Parathyroid adenoma (tissue), 2 donors: ENCODE measurements at regions not wholly inside any gene's neighbourhood (a gene's known extent, or its start where the extent isn't known, plus 50 kb on each side); places are given as distances from the start of the nearest gene placed in this dataset.

Experiments used
- H2AFZ ChIP-seq: fragments of 300-600 bp; sonication (generic); one replicate; pipeline ENCODE4 v1.7.0; 2017; ENCODE audit warnings: antibody characterized with exemption, mild to moderate bottlenecking
- H3K27ac ChIP-seq: fragments of 300-600 bp; sonication (generic); one replicate; pipeline ENCODE4 v1.7.0; 2017
- H3K27me3 ChIP-seq: fragments of 300-600 bp; sonication (generic); one replicate; pipeline ENCODE4 v1.7.0; 2017; ENCODE audit warnings: low read length; ENCODE audit not compliant: control insufficient read depth, insufficient read depth
- H3K36me3 ChIP-seq: fragments of 300-600 bp; sonication (generic); one replicate; pipeline ENCODE4 v1.7.0; 2017; ENCODE audit warnings: low read length; ENCODE audit not compliant: control insufficient read depth, insufficient read depth
- H3K4me1 ChIP-seq: fragments of 300-600 bp; sonication (generic); one replicate; pipeline ENCODE4 v1.7.0; 2017; ENCODE audit warnings: control low read depth
- H3K4me2 ChIP-seq: fragments of 300-600 bp; sonication (generic); one replicate; pipeline ENCODE4 v1.7.0; 2017; ENCODE audit warnings: low read length
- H3K4me3 ChIP-seq: fragments of 300-600 bp; sonication (generic); one replicate; pipeline ENCODE4 v1.7.0; 2017; ENCODE audit warnings: low read depth, low read length
- H3K79me2 ChIP-seq: fragments of 300-600 bp; sonication (generic); one replicate; pipeline ENCODE4 v1.7.0; 2017; ENCODE audit warnings: control low read depth
- H3K9ac ChIP-seq: fragments of 300-600 bp; sonication (generic); one replicate; pipeline ENCODE4 v1.7.0; 2017; ENCODE audit warnings: mild to moderate bottlenecking
- H3K9me3 ChIP-seq: fragments of 300-600 bp; sonication (generic); one replicate; pipeline ENCODE4 v1.7.0; 2017; ENCODE audit warnings: low read length; ENCODE audit not compliant: control insufficient read depth
- TF ChIP-seq, protein P1 (sequence below): fragments of 300-600 bp; sonication (generic); IDR thresholded peaks from one replicate; pipeline ENCODE4 v1.7.0; 2017; ENCODE audit warnings: antibody characterized with exemption, mild to moderate bottlenecking
- donor health status: primary hyperparathyroidism.

- Histone ChIP-seq H3K79me2 (no peaks in the 10 kb centered on the region), H3K27me3 (no peaks in the 10 kb centered on the region), H3K36me3 (no peaks in the 10 kb centered on the region), H3K9me3 (no peaks in the 10 kb centered on the region), H3K4me3 (no peak overlapping the region), H2AFZ (no peak overlapping the region), H3K4me2 (no peak overlapping the region), H3K9ac (no peak overlapping the region), H3K27ac (no peak overlapping the region), H3K4me1 (no peaks in the 10 kb centered on the region)
- TF ChIP-seq, protein P1, sequence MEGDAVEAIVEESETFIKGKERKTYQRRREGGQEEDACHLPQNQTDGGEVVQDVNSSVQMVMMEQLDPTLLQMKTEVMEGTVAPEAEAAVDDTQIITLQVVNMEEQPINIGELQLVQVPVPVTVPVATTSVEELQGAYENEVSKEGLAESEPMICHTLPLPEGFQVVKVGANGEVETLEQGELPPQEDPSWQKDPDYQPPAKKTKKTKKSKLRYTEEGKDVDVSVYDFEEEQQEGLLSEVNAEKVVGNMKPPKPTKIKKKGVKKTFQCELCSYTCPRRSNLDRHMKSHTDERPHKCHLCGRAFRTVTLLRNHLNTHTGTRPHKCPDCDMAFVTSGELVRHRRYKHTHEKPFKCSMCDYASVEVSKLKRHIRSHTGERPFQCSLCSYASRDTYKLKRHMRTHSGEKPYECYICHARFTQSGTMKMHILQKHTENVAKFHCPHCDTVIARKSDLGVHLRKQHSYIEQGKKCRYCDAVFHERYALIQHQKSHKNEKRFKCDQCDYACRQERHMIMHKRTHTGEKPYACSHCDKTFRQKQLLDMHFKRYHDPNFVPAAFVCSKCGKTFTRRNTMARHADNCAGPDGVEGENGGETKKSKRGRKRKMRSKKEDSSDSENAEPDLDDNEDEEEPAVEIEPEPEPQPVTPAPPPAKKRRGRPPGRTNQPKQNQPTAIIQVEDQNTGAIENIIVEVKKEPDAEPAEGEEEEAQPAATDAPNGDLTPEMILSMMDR = no peak
Observed at GRCh38 chrX:15913146-15913545, 58.5 kb upstream of the AP1S2 start.

DNA sequence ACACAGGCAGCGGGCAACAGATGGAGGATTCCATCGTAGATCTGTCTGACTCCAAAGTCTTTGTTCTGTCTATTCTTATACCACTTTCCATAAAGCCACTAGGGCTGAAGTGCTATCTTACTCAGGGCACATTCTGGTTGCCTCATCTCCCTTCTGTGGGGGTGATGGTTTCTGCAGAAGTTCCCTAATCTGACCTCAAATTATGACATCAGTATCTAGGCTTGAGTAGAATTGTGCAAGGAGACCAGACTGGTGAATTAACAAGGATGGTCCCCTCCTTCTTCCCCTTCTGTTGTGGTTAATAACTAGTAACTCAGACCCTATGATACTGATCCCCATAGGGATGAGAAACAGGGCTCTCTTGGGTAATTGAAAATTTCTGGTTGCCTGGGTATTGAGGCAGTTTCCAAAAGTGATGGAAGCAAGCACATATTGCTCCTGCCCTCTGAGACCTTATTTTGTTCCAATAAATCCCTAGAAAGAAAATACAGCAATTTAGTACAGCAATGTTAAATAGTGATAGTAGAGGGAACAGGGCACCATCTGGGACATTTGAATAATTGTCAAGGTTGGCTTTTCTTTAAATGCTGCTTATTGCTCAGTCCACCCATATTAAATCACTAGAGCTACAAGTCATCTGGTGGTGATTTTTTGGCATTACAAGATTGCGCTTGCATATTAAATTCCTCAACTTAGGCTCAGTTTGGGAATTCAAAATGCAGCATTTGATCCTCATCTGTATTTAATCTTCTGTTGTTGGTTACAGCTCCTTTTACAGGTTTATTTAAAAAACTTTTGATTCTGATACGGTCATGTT lies 57.3 kb upstream of the AP1S2 start:
- no peaks in the 10 kb centered on the region for H3K27me3 ChIP-seq
- H3K79me2 ChIP-seq = no peaks in the 10 kb centered on the region
- no peak overlapping the region for H3K4me3 ChIP-seq
- no peaks in the 10 kb centered on the region for H3K4me1 ChIP-seq
- H3K36me3 ChIP-seq = no peaks in the 10 kb centered on the region
- H3K27ac ChIP-seq = no peak overlapping the region
- H2AFZ ChIP-seq = no peak overlapping the region
- H3K9me3 ChIP-seq = no peaks in the 10 kb centered on the region
- TF ChIP-seq, protein P1 = no peak
- H3K4me2 ChIP-seq = no peak overlapping the region
- H3K9ac ChIP-seq = no peak overlapping the region

GRCh38 chrX:15909605-15910004 lies 55.0 kb upstream of the AP1S2 start:
- Histone ChIP-seq H3K79me2 (no peaks in the 10 kb centered on the region), H3K27ac (no peak overlapping the region), H3K27me3 (no peaks in the 10 kb centered on the region), H3K4me2 (no peak overlapping the region), H2AFZ (no peak overlapping the region), H3K4me3 (no peak overlapping the region), H3K4me1 (no peaks in the 10 kb centered on the region), H3K36me3 (no peaks in the 10 kb centered on the region), H3K9ac (no peak overlapping the region), H3K9me3 (no peaks in the 10 kb centered on the region)
- TF ChIP-seq, protein P1 = no peak

- TF ChIP-seq, protein P1 = no peak
- Histone ChIP-seq H3K9ac (no peak overlapping the region), H3K4me2 (no peak overlapping the region), H3K27ac (no peak overlapping the region), H3K4me1 (no peaks in the 10 kb centered on the region), H3K36me3 (no peaks in the 10 kb centered on the region), H3K79me2 (no peaks in the 10 kb centered on the region), H2AFZ (no peak overlapping the region), H3K27me3 (no peaks in the 10 kb centered on the region), H3K4me3 (no peak overlapping the region), H3K9me3 (no peaks in the 10 kb centered on the region)
Observed at GRCh38 chrX:15908603-15909290, 54.1 kb upstream of the AP1S2 start.
